WERI-Rb-1 (cell line): ENCODE measurements at regions not wholly inside any gene's neighbourhood (a gene's known extent, or its start where the extent isn't known, plus 50 kb on each side); places are given as distances from the start of the nearest gene placed in this dataset.

Experiments
- DNase-seq: peaks from one replicate; pipeline ENCODE4 v3.0.0-alpha.2; 2020
- H3K27ac ChIP-seq: fragments of 250-450 bp; sonication (Bioruptor Pico); 2 replicates; pipeline ENCODE4 v1.5.1; 2020; ENCODE audit warnings: mild to moderate bottlenecking, moderate library complexity
- H3K27me3 ChIP-seq: fragments of 250-450 bp; sonication (Bioruptor Pico); 2 replicates; pipeline ENCODE4 v1.5.1; 2021; ENCODE audit warnings: mild to moderate bottlenecking, low read depth, moderate library complexity; ENCODE audit not compliant: insufficient read depth, severe bottlenecking
- H3K36me3 ChIP-seq: fragments of 250-450 bp; sonication (Bioruptor Pico); 2 replicates; pipeline ENCODE4 v1.5.1; 2020; ENCODE audit warnings: mild to moderate bottlenecking, moderate library complexity
- H3K4me3 ChIP-seq: 2 replicates; pipeline ENCODE4 v1.5.1; 2011; ENCODE audit warnings: low read depth, mild to moderate bottlenecking, control low read depth, low read length
- H3K9me3 ChIP-seq: fragments of 250-450 bp; sonication (Bioruptor Pico); 2 replicates; pipeline ENCODE4 v1.5.1; 2021; ENCODE audit warnings: mild to moderate bottlenecking, moderate library complexity; ENCODE audit not compliant: severe bottlenecking
- TF ChIP-seq, protein P1 (sequence below): IDR thresholded peaks from 2 replicates; pipeline ENCODE4 v1.5.1; 2011; ENCODE audit warnings: low read depth, mild to moderate bottlenecking, control low read depth, inconsistent platforms, low read length

DNA sequence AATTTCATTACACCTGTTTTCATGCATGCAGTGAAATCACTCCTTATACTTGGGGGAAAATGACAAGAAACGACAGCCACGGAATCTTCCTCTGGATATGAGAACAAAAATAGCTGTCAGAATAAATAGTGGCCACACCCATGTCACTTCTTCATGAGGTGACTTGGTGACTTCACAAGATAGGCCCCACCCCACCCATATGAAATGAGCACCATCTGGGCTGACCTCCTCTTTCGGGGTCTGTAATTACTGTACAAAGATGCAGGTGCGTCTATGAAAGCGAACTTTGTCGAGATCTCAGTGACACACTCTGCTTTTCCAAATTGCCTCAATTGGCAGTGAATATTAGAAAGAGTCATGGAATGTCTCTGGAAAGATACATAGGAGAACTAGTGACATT lies 184.2 kb upstream of the CCN2 start:
- H3K27me3 ChIP-seq, result peaks cover 57% of the 10 kb centered on the region
- TF ChIP-seq, protein P1, sequence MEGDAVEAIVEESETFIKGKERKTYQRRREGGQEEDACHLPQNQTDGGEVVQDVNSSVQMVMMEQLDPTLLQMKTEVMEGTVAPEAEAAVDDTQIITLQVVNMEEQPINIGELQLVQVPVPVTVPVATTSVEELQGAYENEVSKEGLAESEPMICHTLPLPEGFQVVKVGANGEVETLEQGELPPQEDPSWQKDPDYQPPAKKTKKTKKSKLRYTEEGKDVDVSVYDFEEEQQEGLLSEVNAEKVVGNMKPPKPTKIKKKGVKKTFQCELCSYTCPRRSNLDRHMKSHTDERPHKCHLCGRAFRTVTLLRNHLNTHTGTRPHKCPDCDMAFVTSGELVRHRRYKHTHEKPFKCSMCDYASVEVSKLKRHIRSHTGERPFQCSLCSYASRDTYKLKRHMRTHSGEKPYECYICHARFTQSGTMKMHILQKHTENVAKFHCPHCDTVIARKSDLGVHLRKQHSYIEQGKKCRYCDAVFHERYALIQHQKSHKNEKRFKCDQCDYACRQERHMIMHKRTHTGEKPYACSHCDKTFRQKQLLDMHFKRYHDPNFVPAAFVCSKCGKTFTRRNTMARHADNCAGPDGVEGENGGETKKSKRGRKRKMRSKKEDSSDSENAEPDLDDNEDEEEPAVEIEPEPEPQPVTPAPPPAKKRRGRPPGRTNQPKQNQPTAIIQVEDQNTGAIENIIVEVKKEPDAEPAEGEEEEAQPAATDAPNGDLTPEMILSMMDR, result no peak
- no peak for DNase-seq

DNA sequence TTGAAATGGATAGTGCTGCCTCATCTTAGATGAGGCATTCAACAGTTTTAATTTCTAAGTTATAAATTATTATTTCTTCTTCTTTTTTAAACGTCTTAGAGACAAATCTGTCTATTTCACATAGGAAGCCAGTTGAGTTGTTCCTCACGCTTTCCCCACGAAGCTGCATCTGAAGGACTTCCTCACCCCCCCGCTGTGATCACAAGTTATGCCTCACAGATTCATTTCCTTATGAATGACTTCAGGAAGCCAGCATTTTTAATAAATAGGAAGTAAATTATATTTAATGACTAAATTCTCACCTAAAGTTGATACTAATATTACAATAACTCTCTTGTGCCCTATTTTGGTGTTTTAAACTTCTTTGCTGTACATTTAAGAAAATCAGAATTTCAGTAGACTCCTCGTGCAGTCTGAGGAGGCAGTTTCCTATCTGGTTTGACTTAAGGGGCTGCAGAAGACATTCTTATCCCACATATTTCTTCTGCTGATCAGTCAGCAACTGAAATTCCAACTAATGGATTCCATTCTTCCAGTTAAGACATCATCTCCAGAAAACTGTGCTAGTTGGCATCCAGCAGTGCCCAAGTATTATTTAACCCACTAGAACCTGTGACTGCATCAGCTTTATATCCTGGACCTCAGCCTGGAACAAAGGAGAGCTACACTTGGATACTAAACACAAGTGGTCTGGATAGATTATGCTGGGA lies 182.7 kb upstream of the CCN2 start:
- no peaks in the 10 kb centered on the region for H3K9me3 ChIP-seq
- H3K27me3 ChIP-seq, result peaks cover 64% of the 10 kb centered on the region
- TF ChIP-seq, protein P1, result no peak
- H3K36me3 ChIP-seq, result no peaks in the 10 kb centered on the region
- DNase-seq, result no peak
- no peak overlapping the region for H3K4me3 ChIP-seq
- no peak overlapping the region for H3K27ac ChIP-seq

More for the DNA sequence above, 184.2 kb upstream of the CCN2 start:
- H3K9me3 ChIP-seq, result no peaks in the 10 kb centered on the region
- H3K36me3 ChIP-seq, result no peaks in the 10 kb centered on the region
- no peak overlapping the region for H3K4me3 ChIP-seq
- H3K27ac ChIP-seq, result no peak overlapping the region

DNA sequence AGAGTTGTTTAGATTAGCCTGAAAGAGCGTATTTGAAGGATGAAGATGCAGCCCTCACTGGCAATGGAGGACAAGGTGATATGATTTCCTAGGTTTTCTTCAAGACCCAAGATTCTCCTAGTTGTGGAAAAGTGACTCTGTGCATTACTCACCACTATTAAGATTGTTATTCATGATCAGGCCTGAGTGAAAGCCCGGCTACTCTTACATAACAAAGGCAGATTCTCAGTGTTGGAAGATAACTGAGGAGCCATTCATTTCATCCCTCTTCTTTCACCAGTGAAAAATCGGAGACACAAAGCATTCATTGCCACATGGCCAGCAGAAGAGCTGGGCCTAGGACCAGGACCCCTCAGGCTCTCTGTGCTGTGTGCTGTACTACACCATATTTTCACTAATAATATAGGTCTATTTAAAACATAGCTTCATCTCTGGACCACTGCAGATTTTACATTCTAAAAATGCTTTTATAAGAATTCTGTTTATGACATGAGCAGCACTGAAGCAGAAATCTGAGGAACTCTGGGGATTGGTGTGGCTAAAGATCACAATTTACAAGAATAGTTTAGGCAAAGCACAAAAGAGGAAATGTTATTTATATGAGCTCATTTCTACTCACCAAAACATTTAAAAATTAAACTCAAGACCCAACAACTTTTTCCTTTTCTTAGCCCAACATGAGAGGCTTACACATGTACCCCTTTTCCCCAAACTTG lies 181.9 kb upstream of the CCN2 start:
- TF ChIP-seq, protein P1, result no peak
- Histone ChIP-seq H3K27ac (no peak overlapping the region), H3K36me3 (no peaks in the 10 kb centered on the region)

DNA sequence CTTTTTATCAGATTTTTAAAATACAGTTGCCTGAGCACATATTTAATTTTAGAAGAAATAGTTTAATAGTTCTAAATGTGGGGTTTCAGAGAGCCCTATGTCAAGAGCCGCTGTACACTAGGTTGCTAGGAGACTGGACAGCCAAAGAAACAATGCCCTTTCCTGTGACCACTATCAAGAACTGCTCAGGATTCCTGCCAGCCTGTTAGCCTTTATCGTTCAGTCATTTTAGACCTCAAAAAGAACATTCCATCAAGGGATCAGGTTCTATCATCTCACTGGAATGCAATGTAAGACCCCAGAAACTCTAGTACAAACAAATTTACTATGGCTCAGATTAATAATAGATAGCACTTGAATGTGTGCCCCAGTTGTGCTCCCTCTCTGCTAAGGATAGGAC lies 181.2 kb upstream of the CCN2 start:
- no peaks in the 10 kb centered on the region for H3K9me3 ChIP-seq
- H3K27ac ChIP-seq, result no peak overlapping the region
- H3K36me3 ChIP-seq, result no peaks in the 10 kb centered on the region
- TF ChIP-seq, protein P1, result no peak
- peaks cover 58% of the 10 kb centered on the region for H3K27me3 ChIP-seq
- H3K4me3 ChIP-seq, result no peak overlapping the region
- no peak for DNase-seq

More for the DNA sequence above, 181.9 kb upstream of the CCN2 start:
- H3K27me3 ChIP-seq, result peaks cover 65% of the 10 kb centered on the region
- H3K4me3 ChIP-seq, result no peak overlapping the region
- no peaks in the 10 kb centered on the region for H3K9me3 ChIP-seq
- no peak for DNase-seq

DNA sequence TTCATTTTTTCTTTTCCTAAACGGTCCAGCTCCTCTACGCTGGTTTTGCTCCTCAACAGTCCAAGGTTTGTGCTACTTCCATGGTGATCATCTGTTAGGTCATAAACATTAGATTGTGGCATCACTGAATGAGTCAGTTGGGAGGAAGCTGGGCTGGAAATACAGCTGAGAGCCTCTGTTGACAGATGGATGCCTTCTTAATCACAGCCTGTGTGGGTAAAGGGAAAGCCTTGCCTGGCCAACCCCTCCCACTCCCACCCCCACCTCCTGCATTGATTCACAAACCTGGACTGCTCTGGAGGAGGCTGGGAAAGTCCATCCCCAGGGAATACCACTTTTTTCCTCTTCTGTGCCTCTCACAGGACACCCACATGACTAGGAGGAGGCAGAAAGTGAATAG lies 180.6 kb upstream of the CCN2 start:
- Histone ChIP-seq H3K36me3 (no peaks in the 10 kb centered on the region), H3K27me3 (peaks cover 51% of the 10 kb centered on the region), H3K4me3 (no peak overlapping the region), H3K9me3 (no peaks in the 10 kb centered on the region), H3K27ac (no peak overlapping the region)
- TF ChIP-seq, protein P1, result no peak
- DNase-seq, result no peak
